CD4-positive, alpha-beta T cell treated with Interleukin-2 at 100 ng/mL for 4 hours (primary cell): ENCODE measurements at regions not wholly inside any gene's neighbourhood (a gene's known extent, or its start where the extent isn't known, plus 50 kb on each side); places are given as distances from the start of the nearest gene placed in this dataset.
"Not testable (repeated sequence)": the region's sequence is repeated elsewhere in the genome, so short reads cannot be mapped to it uniquely, and the experiment has no call there.

Source experiments
- DNase-seq: peaks from one replicate; pipeline ENCODE4 v3.0.0-alpha.2; 2020; ENCODE audit warnings: low spot score

- DNase-seq, result not testable (repeated sequence)
Measured at GRCh38 chr20:29533566-29534177, 1723.8 kb upstream of the DEFB115 start.

GRCh38 chr20:29566901-29567635 is 1690.4 kb upstream of the DEFB115 start:
- not testable (repeated sequence) for DNase-seq

GRCh38 chr20:29567671-29568070 is 1689.8 kb upstream of the DEFB115 start:
- not testable (repeated sequence) for DNase-seq

- DNase-seq, result not testable (repeated sequence)
Measured at GRCh38 chr20:29570126-29570525, 1687.3 kb upstream of the DEFB115 start.

GRCh38 chr20:29589530-29589929 is 1667.9 kb upstream of the DEFB115 start:
- not testable (repeated sequence) for DNase-seq

- DNase-seq, result not testable (repeated sequence)
Measured at GRCh38 chr20:29604163-29604562, 1653.3 kb upstream of the DEFB115 start.

- DNase-seq, result not testable (repeated sequence)
Measured at GRCh38 chr20:29606171-29606570, 1651.3 kb upstream of the DEFB115 start.

GRCh38 chr20:29629395-29629794 is 1628.1 kb upstream of the DEFB115 start:
- DNase-seq, result not testable (repeated sequence)
